WTC11 (cell line): ENCODE measurements at regions not wholly inside any gene's neighbourhood (a gene's known extent, or its start where the extent isn't known, plus 50 kb on each side); places are given as distances from the start of the nearest gene placed in this dataset.

Experiments used
- ATAC-seq: fragments of 200-7000 bp; cut with Tn5 transposase; 2 replicates; pipeline ENCODE4 v1.10.0; 2021; ENCODE audit warnings: mild to moderate bottlenecking, moderate library complexity
- CTCF ChIA-PET: fragments of 300-600 bp; sonication (Branson Sonifier 250); formaldehyde crosslinking; loops from one replicate; lab custom pipeline; 2021; ENCODE audit warnings: antibody characterized with exemption; lab: Charles Lee
- POLR2A ChIA-PET: fragments of 350-600 bp; sonication (Branson Sonifier 250); formaldehyde crosslinking; loops from one replicate; lab custom pipeline; 2021; ENCODE audit warnings: antibody characterized with exemption; lab: Charles Lee
- DNase-seq: peaks from one replicate; pipeline ENCODE4 v3.0.0; 2021; ENCODE audit warnings: low spot score
- H3K27ac Mint-ChIP-seq: 2 replicates; pipeline ENCODE4 v1.8.0; 2021; ENCODE audit warnings: mixed read lengths
- H3K27me3 Mint-ChIP-seq: 2 replicates; pipeline ENCODE4 v1.8.0; 2021; ENCODE audit warnings: low read depth, mild to moderate bottlenecking, moderate library complexity, mixed read lengths
- H3K36me3 Mint-ChIP-seq: 2 replicates; pipeline ENCODE4 v1.8.0; 2021; ENCODE audit warnings: mixed read lengths
- H3K4me1 Mint-ChIP-seq: 2 replicates; pipeline ENCODE4 v1.8.0; 2022; ENCODE audit warnings: mixed read lengths
- H3K4me3 Mint-ChIP-seq: 2 replicates; pipeline ENCODE4 v1.8.0; 2021; ENCODE audit warnings: mild to moderate bottlenecking, moderate library complexity, mixed read lengths
- H3K9me3 Mint-ChIP-seq: 2 replicates; pipeline ENCODE4 v1.8.0; 2021; ENCODE audit warnings: mixed read lengths
- CTCF ChIP-seq: fragments of 200-600 bp; IDR thresholded peaks from 2 replicates; pipeline ENCODE4 v1.8.0; 2022; ENCODE audit warnings: antibody characterized with exemption
- E2F1 ChIP-seq: sonication (generic); formaldehyde crosslinking; IDR thresholded peaks from 2 replicates; pipeline ENCODE4 v1.8.0; 2022; ENCODE audit warnings: mild to moderate bottlenecking, missing genetic modification reagents
- E2F4 ChIP-seq: sonication (generic); formaldehyde crosslinking; IDR thresholded peaks from 2 replicates; pipeline ENCODE4 v1.8.1; 2022; ENCODE audit warnings: low read depth, mild to moderate bottlenecking, moderate library complexity, missing genetic modification reagents, borderline replicate concordance
- FOXK1 ChIP-seq: sonication (generic); formaldehyde crosslinking; IDR thresholded peaks from 2 replicates; pipeline ENCODE4 v1.8.0; 2022; ENCODE audit warnings: mild to moderate bottlenecking, moderate library complexity, missing genetic modification reagents
- FOXP1 ChIP-seq: sonication (generic); formaldehyde crosslinking; IDR thresholded peaks from 2 replicates; pipeline ENCODE4 v1.8.0; 2022; ENCODE audit warnings: missing genetic modification reagents, mild to moderate bottlenecking, moderate library complexity, borderline replicate concordance
- GABPB1 ChIP-seq: sonication (generic); formaldehyde crosslinking; IDR thresholded peaks from 2 replicates; pipeline ENCODE4 v1.8.1; 2023; ENCODE audit warnings: mild to moderate bottlenecking, missing genetic modification reagents
- MXD4 ChIP-seq: fragments of 250-450 bp; sonication (Bioruptor Pico); IDR thresholded peaks from 2 replicates; pipeline ENCODE4 v1.8.0; 2021; ENCODE audit warnings: mild to moderate bottlenecking, moderate library complexity, borderline replicate concordance
- MYBL2 ChIP-seq: sonication (generic); formaldehyde crosslinking; IDR thresholded peaks from 2 replicates; pipeline ENCODE4 v1.8.1; 2023; ENCODE audit warnings: mild to moderate bottlenecking, moderate library complexity, missing genetic modification reagents
- NR2C2 ChIP-seq: sonication (generic); formaldehyde crosslinking; IDR thresholded peaks from 2 replicates; pipeline ENCODE4 v1.8.0; 2022; ENCODE audit warnings: mild to moderate bottlenecking, missing genetic modification reagents
- PRRX2 ChIP-seq: fragments of 250-450 bp; sonication (Bioruptor Pico); IDR thresholded peaks from 2 replicates; pipeline ENCODE4 v1.8.0; 2021; ENCODE audit warnings: mild to moderate bottlenecking
- SOX15 ChIP-seq: fragments of 250-450 bp; sonication (Bioruptor Pico); IDR thresholded peaks from 2 replicates; pipeline ENCODE4 v1.9.0; 2021; ENCODE audit warnings: mild to moderate bottlenecking
- TCF7 ChIP-seq: sonication (generic); formaldehyde crosslinking; IDR thresholded peaks from 2 replicates; pipeline ENCODE4 v1.8.0; 2022; ENCODE audit warnings: mild to moderate bottlenecking, low read depth, missing genetic modification reagents, moderate library complexity
- USF1 ChIP-seq: sonication (generic); formaldehyde crosslinking; IDR thresholded peaks from 2 replicates; pipeline ENCODE4 v1.8.0; 2022; ENCODE audit warnings: mild to moderate bottlenecking, missing genetic modification reagents
- USF2 ChIP-seq: sonication (generic); formaldehyde crosslinking; IDR thresholded peaks from 2 replicates; pipeline ENCODE4 v1.8.1; 2023; ENCODE audit warnings: mild to moderate bottlenecking, missing genetic modification reagents, moderate library complexity
- ZNF512 ChIP-seq: sonication (generic); formaldehyde crosslinking; IDR thresholded peaks from 2 replicates; pipeline ENCODE4 v1.8.1; 2022; ENCODE audit warnings: missing genetic modification reagents, borderline replicate concordance
- ZSCAN18 ChIP-seq: fragments of 250-450 bp; sonication (Bioruptor Pico); IDR thresholded peaks from 2 replicates; pipeline ENCODE4 v2.1.2; 2022; ENCODE audit warnings: mild to moderate bottlenecking, moderate library complexity

- TF ChIP-seq ZNF512 (CRISPR knock-in tag) = no peak
Measured at GRCh38 chr4:153929675-153930074, 140.8 kb upstream of the SFRP2 start (continued).

- no peak overlapping the region for H3K27ac Mint-ChIP-seq
Measured at GRCh38 chr4:153927451-153927850, 138.6 kb upstream of the SFRP2 start.

More at GRCh38 chr4:153927451-153927850, 138.6 kb upstream of the SFRP2 start:
- DNase-seq = no peak
- H3K4me3 Mint-ChIP-seq = no peak overlapping the region
- ChIA-PET POLR2A (no interaction called here), CTCF (no interaction called here)
- peaks cover 11% of the 10 kb centered on the region for H3K4me1 Mint-ChIP-seq
- no peak for ATAC-seq
- H3K36me3 Mint-ChIP-seq = no peaks in the 10 kb centered on the region
- no peaks in the 10 kb centered on the region for H3K9me3 Mint-ChIP-seq
- no peaks in the 10 kb centered on the region for H3K27me3 Mint-ChIP-seq
- no peak for TF ChIP-seq SOX15 (CRISPR knock-in tag)
- TF ChIP-seq TCF7 (CRISPR knock-in tag) = no peak
- no peak for TF ChIP-seq E2F1 (CRISPR knock-in tag)
- no peak for TF ChIP-seq ZSCAN18
- no peak for TF ChIP-seq USF2 (CRISPR knock-in tag)
- no peak for TF ChIP-seq FOXK1 (CRISPR knock-in tag)
- TF ChIP-seq NR2C2 (CRISPR knock-in tag) = no peak
- TF ChIP-seq E2F4 (CRISPR knock-in tag) = no peak
- TF ChIP-seq CTCF = no peak
- TF ChIP-seq PRRX2 (CRISPR knock-in tag) = no peak
- TF ChIP-seq MXD4 (CRISPR knock-in tag) = no peak
- no peak for TF ChIP-seq MYBL2 (CRISPR knock-in tag)
- TF ChIP-seq FOXP1 (CRISPR knock-in tag) = no peak
- TF ChIP-seq USF1 (CRISPR knock-in tag) = no peak
- TF ChIP-seq GABPB1 (CRISPR knock-in tag) = no peak
